SK-N-SH (cell line): ENCODE measurements at regions not wholly inside any gene's neighbourhood (a gene's known extent, or its start where the extent isn't known, plus 50 kb on each side); places are given as distances from the start of the nearest gene placed in this dataset.

Experiments used
- CTCF ChIA-PET: fragments of 300-600, 350-600 bp; formaldehyde crosslinking; extraction: SDS; loops from one replicate; lab custom pipeline; 2021; lab: Yijun Ruan, JAX
- POLR2A ChIA-PET: fragments of 350-600 bp; sonication (Branson Sonifier 250); formaldehyde crosslinking; extraction: SDS; loops from one replicate; lab custom pipeline; 2020; ENCODE audit warnings: antibody characterized with exemption, inconsistent platforms; lab: Yijun Ruan, JAX
- DNase-seq: peaks from one replicate; pipeline ENCODE4 v3.0.0; 2012
- H2AFZ ChIP-seq: fragments of 200-600 bp; sonication (generic); 2 replicates; pipeline ENCODE4 v1.8.1; 2016; ENCODE audit warnings: antibody characterized with exemption, mild to moderate bottlenecking, low read depth
- H3F3A ChIP-seq: fragments of 200-600 bp; sonication (generic); replicated peaks from 2 replicates; pipeline ENCODE3; 2016; ENCODE audit warnings: antibody characterized with exemption, mild to moderate bottlenecking; ENCODE audit not compliant: insufficient read depth
- H3K27ac ChIP-seq, 2 experiments: fragments of 200-500 bp in 1 of 2; fragments of 200-600 bp in 1 of 2; sonication (Bioruptor generic) in 1 of 2; sonication (generic), shearing (Covaris generic) in 1 of 2; 2 replicates each; pipeline versions ENCODE4 v1.5.1 to v1.6.1; 2014 to 2016; ENCODE audit warnings: low read depth in 2 of 2, inconsistent platforms in 1 of 2, low read length in 1 of 2, mild to moderate bottlenecking in 1 of 2, mixed read lengths in 1 of 2
- H3K27me3 ChIP-seq: fragments of 200-600 bp; sonication (generic), shearing (Covaris generic); 2 replicates; pipeline ENCODE4 v1.6.1; 2016; ENCODE audit warnings: mixed run types; ENCODE audit not compliant: insufficient read depth
- H3K36me3 ChIP-seq, 2 experiments: fragments of 200-500 bp in 1 of 2; fragments of 200-600 bp in 1 of 2; sonication (Bioruptor generic) in 1 of 2; sonication (generic) in 1 of 2; replicated peaks in 1 of 2; 2 replicates each; pipeline versions ENCODE3 to v1.5.1; 2014 to 2016; ENCODE audit warnings: low read length in 1 of 2, mild to moderate bottlenecking in 1 of 2; ENCODE audit not compliant: insufficient read depth in 2 of 2, control insufficient read depth in 1 of 2
- H3K4me1 ChIP-seq, 2 experiments: fragments of 200-500 bp in 1 of 2; fragments of 200-600 bp in 1 of 2; sonication (Bioruptor generic) in 1 of 2; sonication (generic), shearing (Covaris generic) in 1 of 2; 2 replicates each; pipeline versions ENCODE4 v1.5.1 to v1.6.1; 2014 to 2016; ENCODE audit warnings: low read depth in 1 of 2, low read length in 1 of 2, mixed run types in 1 of 2; ENCODE audit not compliant: insufficient read depth in 2 of 2, control insufficient read depth in 1 of 2
- H3K4me2 ChIP-seq: fragments of 200-600 bp; sonication (generic), shearing (Covaris generic); 2 replicates; pipeline ENCODE4 v1.6.1; 2017; ENCODE audit warnings: mixed run types
- H3K4me3 ChIP-seq, 2 experiments: fragments of 200-500 bp in 1 of 2; fragments of 200-600 bp in 1 of 2; sonication (Bioruptor generic) in 1 of 2; sonication (generic), shearing (Covaris generic) in 1 of 2; 2 replicates each; pipeline versions ENCODE4 v1.5.1 to v1.8.1; 2014 to 2016; ENCODE audit warnings: low read depth in 2 of 2, inconsistent platforms in 1 of 2, low read length in 1 of 2, mild to moderate bottlenecking in 1 of 2, mixed read lengths in 1 of 2, moderate library complexity in 1 of 2
- H3K79me2 ChIP-seq: fragments of 200-600 bp; sonication (generic); 2 replicates; pipeline ENCODE4 v1.8.1; 2017; ENCODE audit warnings: mild to moderate bottlenecking; ENCODE audit not compliant: insufficient read depth
- H3K9ac ChIP-seq: fragments of 200-600 bp; sonication (generic); 2 replicates; pipeline ENCODE4 v1.6.1; 2017; ENCODE audit warnings: mixed run types
- H3K9me2 ChIP-seq: fragments of 200-600 bp; sonication (generic); 2 replicates; pipeline ENCODE4 v1.6.1; 2017; ENCODE audit warnings: mixed run types
- H3K9me3 ChIP-seq: fragments of 200-600 bp; sonication (generic); 2 replicates; pipeline ENCODE4 v1.6.1; 2017; ENCODE audit warnings: mixed run types, mild to moderate bottlenecking, moderate library complexity
- H4K20me1 ChIP-seq: fragments of 200-600 bp; sonication (generic); 2 replicates; pipeline ENCODE4 v1.6.1; 2017; ENCODE audit warnings: mild to moderate bottlenecking, mixed run types; ENCODE audit not compliant: insufficient read depth
- ELF1 ChIP-seq: IDR thresholded peaks from 2 replicates; pipeline ENCODE4 v1.4.0; 2012
- EP300 ChIP-seq, 2 experiments: IDR thresholded peaks; 2 replicates each; pipeline versions ENCODE4 v1.4.0 to v1.6.1; 2012; ENCODE audit warnings: borderline replicate concordance in 1 of 2, low read depth in 1 of 2, low read length in 1 of 2
- FOSL2 ChIP-seq: IDR thresholded peaks from 2 replicates; pipeline ENCODE4 v1.4.0; 2012; ENCODE audit warnings: low read depth, mild to moderate bottlenecking, moderate library complexity, borderline replicate concordance
- FOXJ3 ChIP-seq: sonication (generic); formaldehyde crosslinking; IDR thresholded peaks from 2 replicates; pipeline ENCODE4 v1.5.1; 2020; ENCODE audit warnings: mild to moderate bottlenecking, missing genetic modification reagents
- JUND ChIP-seq: IDR thresholded peaks from 2 replicates; pipeline ENCODE4 v1.4.0; 2012
- MAX ChIP-seq: IDR thresholded peaks from 2 replicates; pipeline ENCODE4 v1.4.0; 2012; ENCODE audit warnings: low read depth
- MEF2A ChIP-seq: IDR thresholded peaks from 2 replicates; pipeline ENCODE4 v1.4.0; 2012; ENCODE audit warnings: low read depth, borderline replicate concordance
- MXI1 ChIP-seq: IDR thresholded peaks from 2 replicates; pipeline ENCODE4 v1.6.1; 2012; ENCODE audit warnings: mild to moderate bottlenecking, low read depth, low read length, improper control_type of control experiment
- NRF1 ChIP-seq: IDR thresholded peaks from 2 replicates; pipeline ENCODE4 v1.6.1; 2012; ENCODE audit warnings: low read depth, mild to moderate bottlenecking, low read length
- PBX3 ChIP-seq: IDR thresholded peaks from 2 replicates; pipeline ENCODE4; 2012
- RAD21 ChIP-seq: IDR thresholded peaks from 2 replicates; pipeline ENCODE4 v1.6.1; 2012; ENCODE audit warnings: mild to moderate bottlenecking, low read length
- RXRA ChIP-seq: IDR thresholded peaks from 2 replicates; pipeline ENCODE4 v1.4.0; 2012; ENCODE audit warnings: low read depth, mild to moderate bottlenecking, borderline replicate concordance
- TAF1 ChIP-seq: IDR thresholded peaks from 2 replicates; pipeline ENCODE4 v1.6.1; 2012; ENCODE audit warnings: low read depth, mild to moderate bottlenecking, low read length, moderate library complexity, borderline replicate concordance
- TCF12 ChIP-seq: IDR thresholded peaks from 2 replicates; pipeline ENCODE4 v1.4.0; 2012
- YY1 ChIP-seq: IDR thresholded peaks from 2 replicates; pipeline ENCODE4 v1.4.0; 2012; ENCODE audit warnings: low read depth, mild to moderate bottlenecking
- WGBS: methylation state at CpG from one replicate; pipeline ENCODE4 v1.1.6; 2017; ENCODE audit warnings: low lambda C conversion rate; 5-methylcytosine and 5-hydroxymethylcytosine counted together
- TF ChIP-seq, protein P1 (sequence below): IDR thresholded peaks from 2 replicates; pipeline ENCODE4 v1.4.0; 2012; ENCODE audit warnings: low read depth, borderline replicate concordance
- TF ChIP-seq, protein P2 (sequence below): IDR thresholded peaks from 2 replicates; pipeline ENCODE4 v1.6.1; 2012; ENCODE audit warnings: mild to moderate bottlenecking, low read depth, low read length, moderate library complexity

GRCh38 chr2:156792242-156792840 lies 356.2 kb downstream of the GPD2 start:
- Histone ChIP-seq H2AFZ (no peak overlapping the region), H3K27ac (no peak overlapping the region), H3K79me2 (no peaks in the 10 kb centered on the region), H4K20me1 (no peaks in the 10 kb centered on the region), H3K4me2 (no peak overlapping the region), H3K9me3 (no peaks in the 10 kb centered on the region), H3K36me3 (no peaks in the 10 kb centered on the region), H3K4me1 (no peaks in the 10 kb centered on the region), H3K27me3 (no peaks in the 10 kb centered on the region), H3K9ac (no peak overlapping the region), H3F3A (no peaks in the 10 kb centered on the region), H3K9me2 (no peaks in the 10 kb centered on the region), H3K4me3 (no peak overlapping the region)
- no peak for DNase-seq
- CTCF ChIA-PET: no interaction called here
- WGBS: 50% methylated on average over 9 of the region's 9 CpGs
- POLR2A ChIA-PET: no interaction called here
- TF ChIP-seq MEF2A (no peak), TCF12 (no peak), ELF1 (no peak), RAD21 (no peak), EP300 (IDR thresholded peaks at IDR 0.05; ENCODE audit: borderline replicate concordance in 1 of 2, low read depth in 1 of 2, low read length in 1 of 2) (no peak), MXI1 (no peak), PBX3 (no peak), MAX (no peak), YY1 (no peak)

DNA sequence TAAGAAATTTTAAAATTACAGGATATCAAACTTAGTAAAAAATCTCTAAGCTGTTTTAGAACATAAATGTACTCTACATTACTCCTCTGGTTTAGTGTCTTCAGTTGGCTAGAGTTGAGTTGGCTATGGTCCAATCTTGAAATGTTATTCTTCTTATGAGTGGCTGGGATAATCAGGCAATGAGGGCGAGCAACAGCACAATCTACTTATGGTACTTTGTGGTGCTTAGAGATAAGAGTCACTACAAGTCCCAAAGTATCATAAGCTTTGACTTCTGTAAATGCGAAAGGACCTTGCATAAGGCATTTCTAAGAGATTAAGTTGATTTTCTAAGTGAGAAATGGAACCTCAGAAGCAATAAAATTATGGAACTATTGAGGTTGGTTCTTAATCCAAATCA lies 361.7 kb downstream of the GPD2 start:
- ChIA-PET CTCF (no interaction called here), POLR2A (no interaction called here)
- no peak overlapping the region for H3K4me3 ChIP-seq

DNA sequence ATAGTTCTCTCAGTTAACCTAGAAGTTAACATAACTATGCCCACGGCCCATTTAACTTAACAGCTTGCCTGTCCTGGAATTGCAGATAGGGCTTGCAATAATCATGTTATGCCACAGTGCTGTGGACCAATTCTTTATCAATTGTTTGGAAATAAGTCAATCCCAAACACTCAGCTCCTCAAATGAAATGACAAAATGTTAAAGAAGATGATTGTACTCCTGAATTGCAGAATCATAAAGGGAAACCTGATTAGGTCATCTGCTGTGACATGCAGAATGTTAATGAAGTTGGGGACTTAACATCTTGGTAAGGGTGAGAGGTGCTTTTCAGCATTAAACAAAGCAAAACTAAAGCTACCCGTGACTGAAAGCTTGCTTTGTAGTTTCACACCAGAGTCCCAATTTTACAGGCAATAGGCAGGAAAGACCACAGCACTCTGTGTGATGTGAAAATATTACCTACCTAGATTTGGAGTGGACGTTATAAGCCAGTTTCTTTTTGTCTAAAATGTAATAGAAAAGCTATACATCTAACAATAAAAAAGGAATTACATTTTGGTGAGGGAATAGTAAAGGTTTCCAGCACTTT lies 364.0 kb downstream of the GPD2 start:
- Histone ChIP-seq H3K9me2 (no peaks in the 10 kb centered on the region), H3K4me2 (no peak overlapping the region), H4K20me1 (no peaks in the 10 kb centered on the region), H3K4me1 (peaks cover 0 to 2% of the 10 kb centered on the region in 2 experiments; a peak in 1 of 4 replicates), H3K9ac (no peak overlapping the region), H2AFZ (no peak overlapping the region), H3K36me3 (no peaks in the 10 kb centered on the region), H3K4me3 (no peak overlapping the region), H3K9me3 (no peaks in the 10 kb centered on the region), H3K79me2 (no peaks in the 10 kb centered on the region), H3K27ac (no peak overlapping the region), H3K27me3 (no peaks in the 10 kb centered on the region), H3F3A (no peaks in the 10 kb centered on the region)
- WGBS: 30% methylated on average over 3 of the region's 3 CpGs
- CTCF ChIA-PET: no interaction called here
- no peak for DNase-seq
- POLR2A ChIA-PET: no interaction called here
- no peak for TF ChIP-seq RXRA
- no peak for TF ChIP-seq FOSL2
- TF ChIP-seq RAD21: no peak
- no peak for TF ChIP-seq NRF1
- no peak for TF ChIP-seq FOXJ3 (CRISPR knock-in tag)
- TF ChIP-seq, protein P1, sequence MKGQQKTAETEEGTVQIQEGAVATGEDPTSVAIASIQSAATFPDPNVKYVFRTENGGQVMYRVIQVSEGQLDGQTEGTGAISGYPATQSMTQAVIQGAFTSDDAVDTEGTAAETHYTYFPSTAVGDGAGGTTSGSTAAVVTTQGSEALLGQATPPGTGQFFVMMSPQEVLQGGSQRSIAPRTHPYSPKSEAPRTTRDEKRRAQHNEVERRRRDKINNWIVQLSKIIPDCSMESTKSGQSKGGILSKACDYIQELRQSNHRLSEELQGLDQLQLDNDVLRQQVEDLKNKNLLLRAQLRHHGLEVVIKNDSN: no peak
- no peak for TF ChIP-seq YY1
- TF ChIP-seq, protein P2, sequence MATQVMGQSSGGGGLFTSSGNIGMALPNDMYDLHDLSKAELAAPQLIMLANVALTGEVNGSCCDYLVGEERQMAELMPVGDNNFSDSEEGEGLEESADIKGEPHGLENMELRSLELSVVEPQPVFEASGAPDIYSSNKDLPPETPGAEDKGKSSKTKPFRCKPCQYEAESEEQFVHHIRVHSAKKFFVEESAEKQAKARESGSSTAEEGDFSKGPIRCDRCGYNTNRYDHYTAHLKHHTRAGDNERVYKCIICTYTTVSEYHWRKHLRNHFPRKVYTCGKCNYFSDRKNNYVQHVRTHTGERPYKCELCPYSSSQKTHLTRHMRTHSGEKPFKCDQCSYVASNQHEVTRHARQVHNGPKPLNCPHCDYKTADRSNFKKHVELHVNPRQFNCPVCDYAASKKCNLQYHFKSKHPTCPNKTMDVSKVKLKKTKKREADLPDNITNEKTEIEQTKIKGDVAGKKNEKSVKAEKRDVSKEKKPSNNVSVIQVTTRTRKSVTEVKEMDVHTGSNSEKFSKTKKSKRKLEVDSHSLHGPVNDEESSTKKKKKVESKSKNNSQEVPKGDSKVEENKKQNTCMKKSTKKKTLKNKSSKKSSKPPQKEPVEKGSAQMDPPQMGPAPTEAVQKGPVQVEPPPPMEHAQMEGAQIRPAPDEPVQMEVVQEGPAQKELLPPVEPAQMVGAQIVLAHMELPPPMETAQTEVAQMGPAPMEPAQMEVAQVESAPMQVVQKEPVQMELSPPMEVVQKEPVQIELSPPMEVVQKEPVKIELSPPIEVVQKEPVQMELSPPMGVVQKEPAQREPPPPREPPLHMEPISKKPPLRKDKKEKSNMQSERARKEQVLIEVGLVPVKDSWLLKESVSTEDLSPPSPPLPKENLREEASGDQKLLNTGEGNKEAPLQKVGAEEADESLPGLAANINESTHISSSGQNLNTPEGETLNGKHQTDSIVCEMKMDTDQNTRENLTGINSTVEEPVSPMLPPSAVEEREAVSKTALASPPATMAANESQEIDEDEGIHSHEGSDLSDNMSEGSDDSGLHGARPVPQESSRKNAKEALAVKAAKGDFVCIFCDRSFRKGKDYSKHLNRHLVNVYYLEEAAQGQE: no peak
- TF ChIP-seq MEF2A: no peak

More for the DNA sequence above, 361.7 kb downstream of the GPD2 start:
- Histone ChIP-seq H3K27me3 (no peaks in the 10 kb centered on the region), H3K36me3 (no peaks in the 10 kb centered on the region), H3K9ac (no peak overlapping the region), H3K4me1 (no peaks in the 10 kb centered on the region), H3K79me2 (no peaks in the 10 kb centered on the region), H3K4me2 (no peak overlapping the region), H3K9me2 (no peaks in the 10 kb centered on the region), H3F3A (no peaks in the 10 kb centered on the region), H3K9me3 (no peaks in the 10 kb centered on the region), H4K20me1 (no peaks in the 10 kb centered on the region), H2AFZ (no peak overlapping the region), H3K27ac (no peak overlapping the region)
- TF ChIP-seq ELF1 (no peak), TAF1 (no peak), JUND (no peak)
- 28% methylated on average over 2 of the region's 2 CpGs for WGBS
- no peak for DNase-seq
